NCI-H2081 treated with DMSO at 0.1 percent for 48 hours (cell line): ENCODE measurements at regions not wholly inside any gene's neighbourhood (a gene's known extent, or its start where the extent isn't known, plus 50 kb on each side); places are given as distances from the start of the nearest gene placed in this dataset.
"Not testable (repeated sequence)": the region's sequence is repeated elsewhere in the genome, so short reads cannot be mapped to it uniquely, and the experiment has no call there.

Experiments used
- DNase-seq: peaks from one replicate; lab custom pipeline; 2025; lab: John Stamatoyannopoulos, UW

DNA sequence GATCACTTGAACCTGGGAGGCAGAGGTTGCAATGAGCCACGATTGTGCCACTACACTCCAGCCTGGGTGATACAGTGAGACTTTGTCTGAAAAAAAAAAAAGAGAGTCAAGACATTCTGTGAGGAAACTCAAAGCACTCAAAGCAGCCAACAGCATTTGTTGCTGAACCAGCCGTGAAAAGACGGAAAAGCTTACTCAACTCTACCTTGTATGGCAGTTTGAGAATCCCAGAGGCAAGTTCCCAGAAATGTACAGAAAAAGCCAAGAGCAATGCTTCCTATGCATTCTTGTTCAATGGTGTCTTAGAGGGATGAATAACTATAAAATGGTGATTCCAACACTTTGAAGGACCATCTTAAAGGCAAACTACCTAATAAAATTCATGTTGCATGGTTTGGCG, 170.2 kb downstream of the HSD17B3 start:
- no peak for DNase-seq

DNA sequence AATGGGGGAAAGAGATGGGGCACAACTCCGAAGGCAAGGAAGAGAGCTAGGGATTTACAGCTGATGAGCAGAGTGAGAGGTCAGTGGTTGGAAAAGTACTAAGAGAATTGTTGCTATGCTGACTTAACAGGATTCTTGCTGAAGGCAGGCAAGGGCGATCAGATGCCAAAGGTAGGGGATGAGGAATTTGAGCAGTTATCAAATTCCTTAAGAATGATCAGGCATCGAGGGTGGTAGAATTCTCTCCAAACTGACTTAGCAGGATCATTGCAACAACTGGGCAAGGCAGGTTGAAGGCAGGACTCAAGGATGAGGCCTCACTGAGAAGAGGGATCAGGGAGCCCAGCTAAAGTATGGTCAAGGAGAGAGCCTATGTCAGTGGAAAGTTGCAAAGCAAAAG, 171.0 kb downstream of the HSD17B3 start:
- no peak for DNase-seq

DNA sequence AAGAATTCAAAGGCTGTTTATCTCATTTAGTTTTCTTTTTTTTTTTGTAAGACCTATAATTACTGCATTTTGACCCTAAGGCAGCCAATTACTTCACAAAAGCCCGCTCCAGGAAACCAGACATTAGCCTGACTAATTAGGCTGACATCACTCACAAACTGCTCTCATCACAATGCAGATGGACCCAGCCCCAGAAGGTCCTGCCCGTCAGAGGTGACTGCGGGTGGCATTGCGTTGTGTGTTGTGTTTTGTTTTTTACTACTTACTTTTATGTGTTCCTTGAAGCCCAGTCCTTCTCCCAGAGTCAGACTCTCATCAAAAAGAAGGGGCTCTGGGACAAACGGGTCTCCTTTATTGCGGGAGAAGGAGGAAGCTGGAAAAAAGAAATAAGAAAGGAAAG, 172.2 kb downstream of the HSD17B3 start:
- DNase-seq = peak; percentile 53

DNA sequence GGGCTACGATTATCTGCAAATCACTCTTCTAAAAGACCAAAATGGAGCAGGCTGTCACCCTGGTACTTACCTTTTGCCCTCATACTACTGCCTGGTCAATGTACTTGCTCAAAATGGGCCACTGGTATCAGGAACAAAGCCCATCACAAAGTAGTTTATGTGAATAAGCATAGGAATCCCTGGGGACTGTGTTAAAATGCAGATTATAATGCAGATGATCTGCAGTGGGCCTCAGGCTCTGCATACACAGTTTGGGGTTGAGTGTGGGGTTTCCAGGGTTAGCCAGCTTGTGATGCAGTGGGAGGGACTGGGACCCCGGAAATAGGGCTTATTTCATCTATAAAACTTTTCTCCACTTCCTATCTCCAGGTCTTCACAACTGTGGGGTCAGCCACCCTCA, 173.1 kb downstream of the HSD17B3 start:
- no peak for DNase-seq

- no peak for DNase-seq
These were observed 175.6 kb downstream of the HSD17B3 start for GRCh38 chr9:96126321-96126881.

- no peak for DNase-seq
These were observed 176.4 kb downstream of the HSD17B3 start for GRCh38 chr9:96125624-96126023.

DNA sequence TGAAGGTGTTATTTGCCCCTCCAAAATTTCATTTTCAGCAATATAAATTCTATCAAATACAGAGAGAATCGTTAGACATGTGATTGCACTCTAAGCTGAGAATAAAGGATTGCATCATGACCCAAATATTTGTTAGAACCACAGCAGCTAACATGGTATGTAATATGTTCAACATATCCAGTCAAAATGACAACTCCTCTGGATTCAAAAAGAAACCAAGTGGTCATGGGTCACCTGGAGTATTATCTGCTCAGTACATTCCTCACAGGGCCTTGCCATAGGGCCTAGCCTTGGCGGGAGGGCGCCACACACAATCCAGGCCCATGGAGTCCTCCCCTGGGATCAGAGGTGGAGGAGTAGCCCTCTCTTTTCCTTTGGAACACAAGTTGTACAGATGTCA, 179.2 kb downstream of the HSD17B3 start:
- DNase-seq = no peak

- DNase-seq = no peak
These were observed 179.7 kb downstream of the HSD17B3 start for GRCh38 chr9:96122282-96122681.

GRCh38 chr9:96121136-96121535, 180.8 kb downstream of the HSD17B3 start:
- DNase-seq = no peak

DNA sequence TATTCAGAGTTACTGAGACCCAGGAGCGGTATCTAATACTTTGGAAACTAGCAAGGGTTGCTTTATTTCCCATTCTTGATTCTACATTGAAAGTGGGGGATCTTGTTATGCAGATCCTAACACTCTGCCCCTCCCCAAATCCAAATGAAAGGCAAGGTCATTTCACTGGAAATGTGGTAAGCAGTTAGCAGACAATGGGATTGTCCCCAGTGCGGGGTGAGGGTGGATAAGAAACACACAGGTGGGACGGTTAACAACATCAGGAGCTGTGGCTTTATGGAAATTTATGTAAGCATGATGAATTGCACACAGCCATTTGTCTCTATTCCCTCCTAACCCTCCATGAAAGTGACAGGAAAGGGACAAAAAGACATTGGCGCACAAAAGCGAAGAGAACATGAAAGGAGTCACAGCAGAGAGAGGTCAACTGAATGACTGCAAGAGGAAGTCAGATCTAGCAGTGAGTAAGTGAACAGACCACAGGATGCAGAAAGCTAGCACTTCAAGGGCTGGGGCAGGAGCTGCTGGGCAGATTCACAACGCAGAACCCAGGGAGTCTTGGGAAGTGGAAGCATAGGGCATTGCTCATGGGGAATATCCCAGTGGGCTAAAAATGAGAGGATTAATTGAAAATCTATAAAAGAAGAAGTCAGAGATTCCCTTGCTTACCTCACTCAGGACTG, 184.4 kb downstream of the HSD17B3 start:
- DNase-seq = no peak

- DNase-seq = no peak
These were observed 185.5 kb downstream of the HSD17B3 start for GRCh38 chr9:96116275-96117064.

- no peak for DNase-seq
These were observed 186.1 kb downstream of the HSD17B3 start for GRCh38 chr9:96115836-96116235.

GRCh38 chr9:96113032-96113431, 188.9 kb downstream of the HSD17B3 start:
- no peak for DNase-seq

DNA sequence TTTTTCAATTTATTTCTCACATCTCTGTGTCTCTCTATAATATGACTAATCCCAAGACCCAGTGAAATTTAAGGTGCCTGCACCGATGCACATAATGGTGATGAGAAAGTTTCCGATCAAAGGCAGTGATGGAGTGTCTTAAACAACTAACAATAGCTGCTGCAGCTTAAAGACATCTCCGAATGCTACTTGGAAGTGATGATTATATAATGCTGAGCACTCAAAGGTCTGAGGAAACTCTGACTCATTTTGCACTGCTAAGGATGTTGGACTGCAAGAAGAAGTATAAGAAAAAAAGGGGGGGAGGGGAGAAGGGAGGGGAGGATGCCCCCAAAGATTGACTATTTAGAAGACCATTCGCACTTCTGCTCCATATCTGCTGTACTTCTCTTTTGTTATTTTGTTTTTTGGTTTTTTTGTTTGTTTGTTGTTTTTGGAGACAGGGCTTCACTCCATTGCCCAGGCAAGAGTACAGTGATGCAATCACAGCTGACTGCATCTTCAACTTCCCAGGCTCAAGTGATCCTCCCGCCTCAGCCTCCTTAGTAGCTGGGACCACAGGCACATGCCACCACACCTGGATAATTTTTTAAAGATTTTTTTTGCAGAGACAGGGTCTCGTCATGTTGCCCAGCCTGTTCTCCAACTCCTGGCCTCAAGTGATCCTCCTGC, 192.2 kb downstream of the HSD17B3 start:
- DNase-seq = no peak

GRCh38 chr9:96108691-96109380, 193.1 kb downstream of the HSD17B3 start:
- DNase-seq = no peak

- no peak for DNase-seq
These were observed 194.5 kb downstream of the HSD17B3 start for GRCh38 chr9:96107436-96107835.

DNA sequence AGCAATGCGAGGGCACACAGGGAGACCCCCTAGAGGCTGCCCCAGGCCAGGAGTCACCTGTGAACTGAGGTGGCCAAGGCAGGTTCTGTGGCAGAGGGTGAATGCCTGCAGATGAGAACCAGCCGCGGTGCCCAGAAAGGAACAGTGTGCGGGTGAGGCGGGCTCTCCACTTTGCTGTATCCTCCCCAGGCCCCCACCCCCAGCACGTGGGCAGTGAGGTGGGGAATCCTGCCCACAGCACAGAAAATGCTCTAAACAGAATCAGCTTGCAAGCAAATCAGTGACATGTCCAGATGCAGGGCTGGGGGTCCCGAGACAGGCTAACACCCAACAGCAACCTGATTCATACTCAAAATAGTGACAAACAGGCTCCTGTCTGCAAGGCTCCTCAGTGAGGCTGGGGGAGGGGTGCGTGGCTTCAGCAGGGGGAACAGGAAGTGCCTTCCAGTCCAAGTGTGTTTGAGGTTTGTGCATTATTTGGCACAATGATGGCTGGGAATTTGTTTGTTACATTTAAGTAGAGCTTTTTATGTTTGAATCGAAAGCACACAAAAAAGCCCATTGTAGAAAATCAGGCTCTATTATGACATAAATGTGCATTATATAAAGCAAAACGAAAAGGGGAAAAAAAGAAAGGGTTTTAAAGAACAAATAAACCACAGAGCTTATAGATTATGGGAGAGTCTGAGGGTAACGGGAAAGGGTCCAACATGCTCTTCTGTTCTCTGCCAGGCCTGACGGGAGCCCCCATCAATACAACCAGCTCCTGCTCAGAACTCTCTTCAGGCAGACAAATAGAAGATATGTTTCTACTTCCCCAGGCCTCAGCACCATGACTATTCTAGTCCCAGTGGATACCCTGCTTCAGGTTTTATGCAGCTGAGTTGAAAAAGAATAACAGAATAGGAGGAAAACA, 201.3 kb downstream of the HSD17B3 start:
- no peak for DNase-seq

GRCh38 chr9:96090630-96091029, 211.3 kb downstream of the HSD17B3 start:
- DNase-seq = not testable (repeated sequence)

GRCh38 chr9:96089452-96090085, 212.4 kb downstream of the HSD17B3 start:
- no peak for DNase-seq

- no peak for DNase-seq
These were observed 213.0 kb downstream of the ERCC6L2 start for GRCh38 chr9:96088510-96088909.
